ENCODE measurements at regions not wholly inside any gene's neighbourhood (a gene's known extent, or its start where the extent isn't known, plus 50 kb on each side); places are given as distances from the start of the nearest gene placed in this dataset.

DNA sequence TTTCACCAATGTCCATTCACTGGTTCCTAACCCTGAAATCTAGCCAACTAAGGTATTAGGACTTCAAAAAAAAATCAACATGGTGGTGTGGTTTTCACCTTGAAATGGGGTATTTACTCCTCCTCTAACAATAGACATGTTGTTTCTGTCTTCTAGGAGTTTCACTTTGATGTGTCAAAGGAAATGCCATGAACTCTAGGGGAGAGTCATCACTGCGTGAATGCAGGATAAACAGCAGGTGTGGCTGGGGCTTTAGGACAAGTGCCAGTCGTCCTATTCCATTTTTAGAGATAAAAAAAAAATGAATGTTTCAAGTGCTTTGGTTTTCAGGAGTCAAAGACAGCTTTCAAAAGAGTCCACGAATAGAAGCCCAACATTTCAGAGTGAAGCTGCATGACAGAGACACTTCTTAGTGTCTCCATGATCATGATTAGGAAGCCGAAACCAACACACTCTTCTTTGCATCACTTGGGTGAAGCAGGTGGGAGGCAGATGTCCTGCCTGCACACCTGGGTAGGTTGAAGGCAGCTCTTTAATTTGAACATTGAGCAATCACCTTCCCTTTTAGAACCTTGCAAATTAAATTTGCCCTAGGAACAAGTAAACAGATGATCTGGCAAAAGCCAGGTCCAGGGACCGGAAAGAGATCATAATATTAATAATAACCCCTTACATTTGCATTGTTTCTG, 328.5 kb upstream of the PRDM1 start:
- no peak for DNase-seq (ENCODE audit: low spot score in 2 of 2, unreplicated experiment in 2 of 2)
- no peak overlapping the region for H3K4me3 Mint-ChIP-seq
- TF ChIP-seq, protein P1, sequence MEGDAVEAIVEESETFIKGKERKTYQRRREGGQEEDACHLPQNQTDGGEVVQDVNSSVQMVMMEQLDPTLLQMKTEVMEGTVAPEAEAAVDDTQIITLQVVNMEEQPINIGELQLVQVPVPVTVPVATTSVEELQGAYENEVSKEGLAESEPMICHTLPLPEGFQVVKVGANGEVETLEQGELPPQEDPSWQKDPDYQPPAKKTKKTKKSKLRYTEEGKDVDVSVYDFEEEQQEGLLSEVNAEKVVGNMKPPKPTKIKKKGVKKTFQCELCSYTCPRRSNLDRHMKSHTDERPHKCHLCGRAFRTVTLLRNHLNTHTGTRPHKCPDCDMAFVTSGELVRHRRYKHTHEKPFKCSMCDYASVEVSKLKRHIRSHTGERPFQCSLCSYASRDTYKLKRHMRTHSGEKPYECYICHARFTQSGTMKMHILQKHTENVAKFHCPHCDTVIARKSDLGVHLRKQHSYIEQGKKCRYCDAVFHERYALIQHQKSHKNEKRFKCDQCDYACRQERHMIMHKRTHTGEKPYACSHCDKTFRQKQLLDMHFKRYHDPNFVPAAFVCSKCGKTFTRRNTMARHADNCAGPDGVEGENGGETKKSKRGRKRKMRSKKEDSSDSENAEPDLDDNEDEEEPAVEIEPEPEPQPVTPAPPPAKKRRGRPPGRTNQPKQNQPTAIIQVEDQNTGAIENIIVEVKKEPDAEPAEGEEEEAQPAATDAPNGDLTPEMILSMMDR (IDR thresholded peaks at IDR 0.05; ENCODE audit: unreplicated experiment): no peak
- H3K4me1 Mint-ChIP-seq: no peaks in the 10 kb centered on the region
- no peaks in the 10 kb centered on the region for H3K9me3 Mint-ChIP-seq
- H3K27ac Mint-ChIP-seq: no peak overlapping the region
- peaks cover 8% of the 10 kb centered on the region for H3K27me3 Mint-ChIP-seq (ENCODE audit: low read depth)
- H3K36me3 Mint-ChIP-seq: no peaks in the 10 kb centered on the region

DNA sequence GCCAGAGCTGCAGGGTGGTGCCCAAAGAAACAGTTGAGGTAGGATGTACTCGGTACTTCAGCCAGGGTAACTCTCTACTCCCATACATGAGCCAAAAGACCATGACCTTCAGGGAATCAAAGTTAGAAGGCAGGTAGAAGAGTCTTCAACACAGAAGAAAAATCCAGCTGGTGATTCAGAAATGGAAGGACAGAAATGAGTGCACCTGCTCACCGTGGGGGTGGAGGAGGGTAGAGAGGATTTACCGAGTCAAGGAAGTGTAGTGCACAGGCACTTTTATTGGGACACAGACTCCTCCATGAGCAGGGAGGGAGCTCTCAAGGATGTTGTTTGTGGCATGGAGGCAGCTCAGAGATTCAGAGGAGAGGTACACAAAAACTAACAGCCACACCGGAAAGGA, 330.3 kb upstream of the PRDM1 start:
- no peaks in the 10 kb centered on the region for H3K36me3 Mint-ChIP-seq
- TF ChIP-seq, protein P1 (IDR thresholded peaks at IDR 0.05; ENCODE audit: unreplicated experiment): no peak
- no peaks in the 10 kb centered on the region for H3K4me1 Mint-ChIP-seq
- no peaks in the 10 kb centered on the region for H3K9me3 Mint-ChIP-seq
- no peak overlapping the region for H3K4me3 Mint-ChIP-seq
- H3K27me3 Mint-ChIP-seq (ENCODE audit: low read depth): peaks cover 8% of the 10 kb centered on the region
- no peak overlapping the region for H3K27ac Mint-ChIP-seq
- no peak for DNase-seq (ENCODE audit: low spot score in 2 of 2, unreplicated experiment in 2 of 2)

DNA sequence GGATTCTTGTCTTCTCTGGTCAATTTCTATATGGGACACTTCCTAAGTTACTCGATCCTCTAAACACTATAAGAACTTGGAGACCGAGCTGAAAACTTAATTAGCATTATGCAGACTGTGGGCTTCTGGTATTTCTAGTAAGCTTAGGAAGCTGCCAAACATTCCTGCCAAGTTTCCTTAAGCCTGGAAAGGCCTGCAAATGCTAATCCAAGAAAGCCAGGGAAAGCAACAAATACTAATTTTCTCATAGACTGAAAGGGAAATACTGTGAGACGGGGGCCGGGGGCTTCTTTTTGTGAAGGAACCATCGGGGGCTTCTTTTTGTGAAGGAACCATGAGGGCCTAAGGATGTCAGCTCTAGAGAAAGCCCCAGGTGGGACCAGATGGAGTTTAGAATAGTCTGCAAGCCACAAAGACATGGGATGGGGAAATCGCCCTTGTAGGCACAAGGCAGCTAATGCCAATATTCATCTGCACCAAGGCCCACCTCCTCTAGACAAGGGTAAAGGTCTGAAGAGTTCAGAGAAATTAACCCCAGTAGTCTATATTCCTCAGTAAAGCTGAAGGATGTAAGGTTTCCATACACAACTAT, 332.4 kb upstream of the PRDM1 start:
- H3K27me3 Mint-ChIP-seq (ENCODE audit: low read depth): peaks cover 11% of the 10 kb centered on the region
- no peaks in the 10 kb centered on the region for H3K4me1 Mint-ChIP-seq
- no peaks in the 10 kb centered on the region for H3K36me3 Mint-ChIP-seq
- TF ChIP-seq, protein P1 (IDR thresholded peaks at IDR 0.05; ENCODE audit: unreplicated experiment): no peak
- no peak overlapping the region for H3K4me3 Mint-ChIP-seq
- H3K27ac Mint-ChIP-seq: no peak overlapping the region
- no peaks in the 10 kb centered on the region for H3K9me3 Mint-ChIP-seq
- no peak for DNase-seq (ENCODE audit: low spot score in 2 of 2, unreplicated experiment in 2 of 2)

DNA sequence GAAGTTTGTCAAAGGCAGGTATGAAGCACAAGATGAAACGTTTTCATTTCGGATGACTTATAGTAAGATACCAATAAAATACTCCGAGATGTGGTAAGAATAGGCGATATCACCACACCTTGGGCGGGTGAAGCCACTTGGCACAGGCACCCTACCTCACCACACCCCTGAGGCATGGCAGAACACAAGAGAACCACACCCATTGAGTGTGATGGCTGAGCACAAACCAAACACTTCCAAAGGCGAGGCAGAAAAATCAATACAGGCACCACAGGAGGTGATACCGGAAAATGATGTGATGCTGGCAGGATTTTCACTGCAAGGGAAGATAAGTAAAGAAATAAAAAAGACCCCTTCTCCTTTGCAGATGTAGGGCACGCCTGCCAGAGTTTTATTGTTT, 332.9 kb upstream of the PRDM1 start:
- Mint-ChIP-seq H3K4me1 (no peaks in the 10 kb centered on the region), H3K36me3 (no peaks in the 10 kb centered on the region), H3K4me3 (no peak overlapping the region), H3K9me3 (no peaks in the 10 kb centered on the region), H3K27ac (no peak overlapping the region), H3K27me3 (ENCODE audit: low read depth) (peaks cover 12% of the 10 kb centered on the region)
- no peak for DNase-seq (ENCODE audit: low spot score in 2 of 2, unreplicated experiment in 2 of 2)
- TF ChIP-seq, protein P1 (IDR thresholded peaks at IDR 0.05; ENCODE audit: unreplicated experiment): no peak

DNA sequence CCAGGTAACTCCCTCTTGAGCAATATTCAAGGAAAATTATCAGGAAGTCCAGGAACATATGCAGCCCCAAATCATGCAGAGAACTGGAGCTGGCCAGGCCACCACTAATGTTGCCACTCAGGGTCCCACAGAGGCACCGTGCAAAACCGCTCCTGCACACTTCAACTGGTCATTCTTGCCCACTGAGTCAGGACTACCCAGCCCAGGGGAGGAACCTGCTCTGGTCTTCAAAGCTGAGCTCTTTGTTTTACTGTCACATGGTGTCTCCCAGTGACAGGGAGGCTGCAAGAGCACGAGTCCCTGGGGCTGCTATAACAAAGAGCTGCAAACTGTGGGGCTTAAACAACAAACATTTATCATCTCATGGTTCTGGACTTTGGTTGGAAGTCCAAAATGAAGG, 336.0 kb upstream of the PRDM1 start:
- Mint-ChIP-seq H3K27me3 (ENCODE audit: low read depth) (peaks cover 8% of the 10 kb centered on the region), H3K4me3 (no peak overlapping the region), H3K36me3 (no peaks in the 10 kb centered on the region), H3K4me1 (no peaks in the 10 kb centered on the region), H3K27ac (no peak overlapping the region), H3K9me3 (no peaks in the 10 kb centered on the region)
- DNase-seq (ENCODE audit: low spot score in 2 of 2, unreplicated experiment in 2 of 2): no peak
- TF ChIP-seq, protein P1 (IDR thresholded peaks at IDR 0.05; ENCODE audit: unreplicated experiment): no peak
